HEK293 (cell line): ENCODE measurements at regions not wholly inside any gene's neighbourhood (a gene's known extent, or its start where the extent isn't known, plus 50 kb on each side); places are given as distances from the start of the nearest gene placed in this dataset.

Experiments used
- CTCF ChIA-PET: fragments of 350-600 bp; formaldehyde crosslinking; extraction: SDS; loops from one replicate; lab custom pipeline; 2021; ENCODE audit warnings: antibody characterized with exemption; lab: Yijun Ruan, JAX
- POLR2A ChIA-PET: fragments of 300-600 bp; formaldehyde crosslinking; extraction: SDS; loops from one replicate; lab custom pipeline; 2020; ENCODE audit warnings: antibody characterized with exemption, inconsistent platforms; lab: Yijun Ruan, JAX
- H3K27ac ChIP-seq: fragments of 200-500 bp; sonication (Bioruptor generic); 2 replicates; pipeline ENCODE4 v1.5.1; 2014; ENCODE audit warnings: low read depth, low read length, control low read depth, inconsistent platforms; ENCODE audit errors: extremely low read depth
- H3K36me3 ChIP-seq, 2 experiments: fragments of 200-500 bp in 1 of 2; sonication (Bioruptor generic) in 1 of 2; 1 replicate in 1 of 2; 2 replicates in 1 of 2; pipeline ENCODE4 v1.5.1; 2014 to 2017; ENCODE audit warnings: inconsistent platforms in 2 of 2, low read length in 2 of 2; ENCODE audit not compliant: control insufficient read depth in 2 of 2, insufficient read depth in 1 of 2
- H3K4me1 ChIP-seq: fragments of 200-500 bp; sonication (Bioruptor generic); 2 replicates; pipeline ENCODE4 v1.5.1; 2014; ENCODE audit warnings: mild to moderate bottlenecking, low read length, inconsistent platforms; ENCODE audit not compliant: control insufficient read depth, insufficient read depth
- H3K4me3 ChIP-seq: 2 replicates; pipeline ENCODE4 v1.5.1; 2011; ENCODE audit warnings: low read depth, mild to moderate bottlenecking, control low read depth, low read length, moderate library complexity
- H3K9me3 ChIP-seq: fragments of 200-500 bp; sonication (Bioruptor generic); 2 replicates; pipeline ENCODE4 v1.5.1; 2014; ENCODE audit warnings: low read depth, low read length, inconsistent platforms; ENCODE audit not compliant: control insufficient read depth, insufficient read depth
- AEBP2 ChIP-seq: fragments of 450-650 bp; formaldehyde crosslinking; IDR thresholded peaks from 2 replicates; pipeline ENCODE4 v1.5.1; 2016; ENCODE audit warnings: missing biosample characterization, missing genetic modification characterization, borderline replicate concordance
- GLI4 ChIP-seq: fragments of 450-650 bp; formaldehyde crosslinking; IDR thresholded peaks from 2 replicates; pipeline ENCODE4 v1.5.1; 2016; ENCODE audit warnings: missing biosample characterization, missing genetic modification characterization
- GLIS1 ChIP-seq: fragments of 450-650 bp; formaldehyde crosslinking; IDR thresholded peaks from 2 replicates; pipeline ENCODE4 v1.5.1; 2016; ENCODE audit warnings: missing biosample characterization, missing genetic modification characterization
- KLF17 ChIP-seq: fragments of 450-650 bp; formaldehyde crosslinking; IDR thresholded peaks from 2 replicates; pipeline ENCODE4 v1.5.1; 2016; ENCODE audit warnings: missing biosample characterization, missing genetic modification characterization
- MYNN ChIP-seq: fragments of 450-650 bp; formaldehyde crosslinking; IDR thresholded peaks from 2 replicates; pipeline ENCODE4 v1.5.1; 2016; ENCODE audit warnings: missing biosample characterization, missing genetic modification characterization, borderline replicate concordance
- OSR2 ChIP-seq: fragments of 450-650 bp; formaldehyde crosslinking; IDR thresholded peaks from 2 replicates; pipeline ENCODE4 v1.5.1; 2016; ENCODE audit warnings: missing biosample characterization, missing genetic modification characterization
- OVOL3 ChIP-seq: fragments of 450-650 bp; formaldehyde crosslinking; IDR thresholded peaks from 2 replicates; pipeline ENCODE4 v1.5.1; 2016; ENCODE audit warnings: missing biosample characterization, missing genetic modification characterization
- ZBTB20 ChIP-seq: fragments of 450-650 bp; formaldehyde crosslinking; IDR thresholded peaks from 2 replicates; pipeline ENCODE4 v1.5.1; 2016; ENCODE audit warnings: missing biosample characterization, missing genetic modification characterization
- ZBTB48 ChIP-seq: fragments of 450-650 bp; formaldehyde crosslinking; IDR thresholded peaks from 2 replicates; pipeline ENCODE4 v1.5.1; 2016; ENCODE audit warnings: missing biosample characterization, missing genetic modification characterization
- ZBTB7A ChIP-seq: fragments of 450-650 bp; formaldehyde crosslinking; IDR thresholded peaks from 2 replicates; pipeline ENCODE4 v1.5.1; 2016; ENCODE audit warnings: low read depth, missing biosample characterization, missing genetic modification characterization
- ZNF133 ChIP-seq: fragments of 450-650 bp; formaldehyde crosslinking; IDR thresholded peaks from 2 replicates; pipeline ENCODE4 v1.5.1; 2016; ENCODE audit warnings: missing biosample characterization, missing genetic modification characterization
- ZNF175 ChIP-seq: fragments of 450-650 bp; formaldehyde crosslinking; IDR thresholded peaks from 2 replicates; pipeline ENCODE4 v1.5.1; 2016; ENCODE audit warnings: missing biosample characterization, missing genetic modification characterization
- ZNF211 ChIP-seq: fragments of 450-650 bp; formaldehyde crosslinking; IDR thresholded peaks from 2 replicates; pipeline ENCODE4 v1.5.1; 2016; ENCODE audit warnings: low read depth, missing biosample characterization, missing genetic modification characterization
- ZNF24 ChIP-seq: fragments of 450-650 bp; formaldehyde crosslinking; IDR thresholded peaks from 2 replicates; pipeline ENCODE4 v1.5.1; 2016; ENCODE audit warnings: missing biosample characterization, missing genetic modification characterization
- ZNF274 ChIP-seq, 2 experiments: fragments of 200-500 bp in 1 of 2; fragments of 450-650 bp in 1 of 2; sonication (Bioruptor generic) in 1 of 2; formaldehyde crosslinking in 1 of 2; IDR thresholded peaks; 2 replicates each; pipeline versions ENCODE4 v1.5.1 to v1.6.1; 2014 to 2016; ENCODE audit warnings: borderline replicate concordance in 1 of 2, inconsistent platforms in 1 of 2, low read length in 1 of 2, missing biosample characterization in 1 of 2, missing genetic modification characterization in 1 of 2
- ZNF335 ChIP-seq: fragments of 450-650 bp; formaldehyde crosslinking; conservative IDR thresholded peaks from 2 replicates; pipeline ENCODE4 v1.5.1; 2016; ENCODE audit warnings: missing biosample characterization, missing genetic modification characterization
- ZNF513 ChIP-seq: fragments of 450-650 bp; IDR thresholded peaks from 2 replicates; pipeline ENCODE4 v1.5.1; 2018; ENCODE audit warnings: missing biosample characterization, missing genetic modification characterization
- ZNF549 ChIP-seq: fragments of 450-650 bp; IDR thresholded peaks from 2 replicates; pipeline ENCODE4 v1.5.1; 2018; ENCODE audit warnings: missing biosample characterization, missing genetic modification characterization, mild to moderate bottlenecking, inconsistent platforms, moderate library complexity
- ZNF558 ChIP-seq: fragments of 450-650 bp; formaldehyde crosslinking; IDR thresholded peaks from 2 replicates; pipeline ENCODE4 v1.5.1; 2016; ENCODE audit warnings: missing biosample characterization, missing genetic modification characterization
- ZNF623 ChIP-seq: fragments of 450-650 bp; formaldehyde crosslinking; IDR thresholded peaks from 2 replicates; pipeline ENCODE4 v1.5.1; 2016; ENCODE audit warnings: missing biosample characterization, missing genetic modification characterization
- ZNF626 ChIP-seq: fragments of 450-650 bp; sonication (Bioruptor Pico); formaldehyde crosslinking; IDR thresholded peaks from 2 replicates; pipeline ENCODE4 v1.5.1; 2018; ENCODE audit warnings: missing biosample characterization, missing genetic modification characterization, inconsistent platforms
- ZNF639 ChIP-seq: fragments of 450-650 bp; formaldehyde crosslinking; IDR thresholded peaks from 2 replicates; pipeline ENCODE4 v1.5.1; 2016; ENCODE audit warnings: missing biosample characterization, missing genetic modification characterization
- ZNF830 ChIP-seq: fragments of 450-650 bp; IDR thresholded peaks from 2 replicates; pipeline ENCODE4 v1.5.0; 2018; ENCODE audit warnings: missing biosample characterization, missing genetic modification characterization, low read depth, mild to moderate bottlenecking, moderate library complexity
- ZNF843 ChIP-seq: fragments of 450-650 bp; formaldehyde crosslinking; IDR thresholded peaks from 2 replicates; pipeline ENCODE4 v1.5.1; 2016; ENCODE audit warnings: missing biosample characterization, missing genetic modification characterization

- POLR2A ChIA-PET, result no interaction called here
- Histone ChIP-seq H3K9me3 (no peaks in the 10 kb centered on the region), H3K4me3 (no peak overlapping the region), H3K27ac (no peak overlapping the region), H3K36me3 (no peaks in the 10 kb centered on the region), H3K4me1 (no peaks in the 10 kb centered on the region)
- CTCF ChIA-PET, result interaction anchor here (0.6 kb wide), 1 partner anchor 285 kb away, joined by 5 read pairs; no protein-coding TSS in a partner anchor
- TF ChIP-seq ZNF175 (tag by site-specific recombination) (no peak), ZNF211 (tag by site-specific recombination) (no peak), ZNF843 (no peak), ZNF24 (tag by site-specific recombination) (no peak), ZNF623 (tag by site-specific recombination) (no peak), MYNN (tag by site-specific recombination) (no peak), ZNF558 (tag by site-specific recombination) (no peak), ZNF830 (tag by site-specific recombination) (no peak), ZNF274 (IDR thresholded peaks at IDR 0.05; ENCODE audit: low read length) (no peak), ZNF274 (tag by site-specific recombination; IDR thresholded peaks at IDR 0.05; ENCODE audit: borderline replicate concordance) (no peak), ZNF513 (no peak), ZBTB48 (no peak), GLI4 (no peak), OSR2 (tag by site-specific recombination) (no peak)
Measured at GRCh38 chr18:24954341-24954740, 397.6 kb downstream of the ZNF521 start.

GRCh38 chr18:24958001-24958400 is 394.0 kb downstream of the ZNF521 start:
- no peaks in the 10 kb centered on the region for H3K4me1 ChIP-seq
- ChIA-PET CTCF (no interaction called here), POLR2A (no interaction called here)
- no peaks in the 10 kb centered on the region for H3K36me3 ChIP-seq
- no peak overlapping the region for H3K4me3 ChIP-seq
- H3K27ac ChIP-seq, result no peak overlapping the region
- no peaks in the 10 kb centered on the region for H3K9me3 ChIP-seq
- no peak for TF ChIP-seq OVOL3 (tag by site-specific recombination)
- TF ChIP-seq ZNF335 (tag by site-specific recombination), result no peak
- TF ChIP-seq ZBTB7A (tag by site-specific recombination), result no peak
- no peak for TF ChIP-seq GLIS1
- TF ChIP-seq ZNF639 (tag by site-specific recombination), result no peak
- TF ChIP-seq ZNF626 (tag by site-specific recombination), result no peak
- no peak for TF ChIP-seq AEBP2 (tag by site-specific recombination)
- no peak for TF ChIP-seq KLF17 (tag by site-specific recombination)
- TF ChIP-seq ZNF549 (tag by site-specific recombination), result no peak
- TF ChIP-seq ZBTB20 (tag by site-specific recombination), result no peak
- no peak for TF ChIP-seq ZNF133 (tag by site-specific recombination)
